Body of pancreas (tissue), 4 donors: ENCODE measurements at regions not wholly inside any gene's neighbourhood (a gene's known extent, or its start where the extent isn't known, plus 50 kb on each side); places are given as distances from the start of the nearest gene placed in this dataset.

ENCODE experiments used
- ATAC-seq: fragments of 150-250 bp; one replicate; pipeline ENCODE4 v1.9.1; 2016
- DNase-seq, 4 donors: peaks; one replicate each; pipeline ENCODE4 v3.0.0-alpha.2; 2019
- H3K27ac ChIP-seq, 4 donors: fragments of 200-600 bp; sonication (generic); 1 replicate in 3 of 4; 2 replicates in 1 of 4; pipeline versions ENCODE4 v1.5.1 to v1.6.1; 2016 to 2019; ENCODE audit warnings: mild to moderate bottlenecking in 1 of 4, mixed read lengths in 1 of 4, moderate library complexity in 1 of 4
- H3K27me3 ChIP-seq, 2 donors: fragments of 200-600 bp; sonication (generic); one replicate each; pipeline ENCODE4 v1.6.0; 2016; ENCODE audit warnings: mild to moderate bottlenecking in 1 of 2
- H3K36me3 ChIP-seq, 2 donors: fragments of 200-600 bp; sonication (generic); replicated peaks in 1 of 2; 2 replicates each; pipeline ENCODE4 v1.5.1; 2016; ENCODE audit warnings: low read depth in 2 of 2; ENCODE audit not compliant: insufficient read depth in 1 of 2
- H3K4me1 ChIP-seq: fragments of 200-600 bp; sonication (generic); one replicate; pipeline ENCODE4 v1.6.0; 2016
- H3K4me3 ChIP-seq, 2 donors: fragments of 200-600 bp; sonication (generic); 1 replicate in 1 of 2; 2 replicates in 1 of 2; pipeline ENCODE4 v1.5.1; 2016 to 2019
- H3K9me3 ChIP-seq, 3 donors: fragments of 200-600 bp; sonication (generic); 1 replicate in 2 of 3; 2 replicates in 1 of 3; pipeline ENCODE4 v1.5.1; 2016
- CTCF ChIP-seq, 7 experiments: fragments of 450-650 bp in 4 of 7; fragments of 200-600 bp in 3 of 7; sonication (generic) in 3 of 7; IDR thresholded peaks; one replicate each; pipeline ENCODE4 v1.5.1; 2016 to 2019; ENCODE audit warnings: antibody characterized with exemption in 7 of 7
- POLR2A ChIP-seq, 3 donors: fragments of 450-650 bp; IDR thresholded peaks; one replicate each; pipeline ENCODE4 v1.6.1; 2016; ENCODE audit warnings: antibody characterized with exemption in 3 of 3, mild to moderate bottlenecking in 2 of 3
- WGBS, 2 donors: methylation state at CpG; one replicate each; pipeline ENCODE4 v1.1.5; 2017; 5-methylcytosine and 5-hydroxymethylcytosine counted together
- intact Hi-C: fragments of 100-400 bp; cut with DNase I; formaldehyde crosslinking; loops from one replicate; pipeline ENCODE4 v1.15.1; 2023

GRCh38 chr2:167616997-167617396 is 630.4 kb downstream of the STK39 start:
- ATAC-seq (no peak), DNase-seq (no peak)
- Histone ChIP-seq H3K4me1 (no peaks in the 10 kb centered on the region), H3K27ac (no peak overlapping the region), H3K27me3 (no peaks in the 10 kb centered on the region), H3K36me3 (no peaks in the 10 kb centered on the region), H3K9me3 (no peaks in the 10 kb centered on the region), H3K4me3 (no peak overlapping the region)
- intact Hi-C loops = no loop called here
- no peak for TF ChIP-seq CTCF (IDR thresholded peaks at IDR 0.05)
- no peak for TF ChIP-seq POLR2A (IDR thresholded peaks at IDR 0.05)

- TF ChIP-seq POLR2A (IDR thresholded peaks at IDR 0.05) (no peak), CTCF (IDR thresholded peaks at IDR 0.05) (no peak)
- no peaks in the 10 kb centered on the region for H3K4me1 ChIP-seq
- H3K4me3 ChIP-seq = no peak overlapping the region
- no peaks in the 10 kb centered on the region for H3K27me3 ChIP-seq
- ATAC-seq (no peak), DNase-seq (no peak)
- H3K36me3 ChIP-seq = no peaks in the 10 kb centered on the region
- no peak overlapping the region for H3K27ac ChIP-seq
- intact Hi-C loops = no loop called here
- no peaks in the 10 kb centered on the region for H3K9me3 ChIP-seq
- 54 to 60% methylated on average over 1 of the region's 1 CpG for WGBS, 2 donors
These were observed 633.9 kb downstream of the STK39 start for GRCh38 chr2:167613471-167613870.

- DNase-seq (no peak), ATAC-seq (no peak)
- intact Hi-C loops = no loop called here
- no peaks in the 10 kb centered on the region for H3K27me3 ChIP-seq
- H3K27ac ChIP-seq = no peak overlapping the region
- no peaks in the 10 kb centered on the region for H3K4me1 ChIP-seq
- H3K9me3 ChIP-seq = no peaks in the 10 kb centered on the region
- no peak overlapping the region for H3K4me3 ChIP-seq
- TF ChIP-seq CTCF (IDR thresholded peaks at IDR 0.05) = no peak
- no peak for TF ChIP-seq POLR2A (IDR thresholded peaks at IDR 0.05)
- no peaks in the 10 kb centered on the region for H3K36me3 ChIP-seq
These were observed 638.9 kb downstream of the STK39 start for GRCh38 chr2:167608487-167608886.

GRCh38 chr2:167607731-167608130 is 639.7 kb downstream of the STK39 start:
- intact Hi-C loops = no loop called here
- Histone ChIP-seq H3K27me3 (no peaks in the 10 kb centered on the region), H3K9me3 (no peaks in the 10 kb centered on the region), H3K27ac (no peak overlapping the region), H3K36me3 (no peaks in the 10 kb centered on the region), H3K4me1 (no peaks in the 10 kb centered on the region), H3K4me3 (no peak overlapping the region)
- no peak for DNase-seq
- ATAC-seq = no peak
- 75 to 77% methylated on average over 3 of the region's 3 CpGs for WGBS, 2 donors
- TF ChIP-seq CTCF (IDR thresholded peaks at IDR 0.05) (no peak), POLR2A (IDR thresholded peaks at IDR 0.05) (no peak)

- no peaks in the 10 kb centered on the region for H3K9me3 ChIP-seq
- H3K4me1 ChIP-seq = no peaks in the 10 kb centered on the region
- DNase-seq = no peak
- H3K36me3 ChIP-seq = no peaks in the 10 kb centered on the region
- no peaks in the 10 kb centered on the region for H3K27me3 ChIP-seq
- TF ChIP-seq POLR2A (IDR thresholded peaks at IDR 0.05) (no peak), CTCF (IDR thresholded peaks at IDR 0.05) (no peak)
- intact Hi-C loops = no loop called here
- H3K4me3 ChIP-seq = no peak overlapping the region
- ATAC-seq = no peak
- no peak overlapping the region for H3K27ac ChIP-seq
- 82% methylated on average over 8 of the region's 8 CpGs for WGBS, 2 donors
These were observed 640.2 kb downstream of the STK39 start for GRCh38 chr2:167607211-167607610.
